ENCODE measurements at regions not wholly inside any gene's neighbourhood (a gene's known extent, or its start where the extent isn't known, plus 50 kb on each side); places are given as distances from the start of the nearest gene placed in this dataset.

DNA sequence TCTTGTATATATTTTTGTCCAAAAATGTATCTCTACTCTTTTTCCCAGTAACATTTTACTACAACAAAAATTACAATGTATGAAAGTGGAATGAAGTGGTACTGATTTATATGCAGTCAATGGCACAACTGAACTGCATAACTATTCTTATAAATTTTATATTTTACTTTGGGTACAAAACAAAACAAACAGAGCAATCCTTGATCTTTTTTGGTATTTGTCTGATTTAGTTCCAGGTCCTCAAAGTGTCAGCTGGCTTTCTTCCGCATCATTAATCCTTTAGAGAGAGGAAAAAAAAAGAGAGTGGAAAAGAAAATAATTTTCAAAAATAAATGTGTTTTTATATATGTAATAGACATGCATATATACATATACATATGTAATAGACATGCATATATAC, 252.4 kb upstream of the SLIT2 start:
- intact Hi-C loops (cut with micrococcal nuclease; ENCODE audit: unreplicated experiment), result no loop called here
- CTCF ChIA-PET, result no interaction called here

GRCh38 chr4:19993242-19993641, 258.5 kb upstream of the SLIT2 start:
- H3K4me1 ChIP-seq (ENCODE audit: control insufficient read depth, insufficient read depth, low read length), result no peaks in the 10 kb centered on the region
- no peak for ATAC-seq
- no peak overlapping the region for H3K4me3 ChIP-seq (ENCODE audit: low read depth in 2 of 2, low read length in 2 of 2)
- H3K36me3 ChIP-seq (ENCODE audit: control insufficient read depth, insufficient read depth, low read length), result no peaks in the 10 kb centered on the region
- BruUV-seq (replicated peaks), result no TSS peak
- TF ChIP-seq SIN3A (IDR thresholded peaks at IDR 0.05; ENCODE audit: borderline replicate concordance, insufficient read depth, low read depth, low read length) (no peak), POLR2AphosphoS5 (IDR thresholded peaks at IDR 0.05; ENCODE audit: low read depth, low read length) (no peak), TCF7L2 (IDR thresholded peaks at IDR 0.05; ENCODE audit: low read depth, low read length) (no peak), REST (IDR thresholded peaks at IDR 0.05; ENCODE audit: insufficient read depth in 1 of 2, low read depth in 2 of 2, low read length in 1 of 2) (no peak)
- TF ChIP-seq, protein P1, sequence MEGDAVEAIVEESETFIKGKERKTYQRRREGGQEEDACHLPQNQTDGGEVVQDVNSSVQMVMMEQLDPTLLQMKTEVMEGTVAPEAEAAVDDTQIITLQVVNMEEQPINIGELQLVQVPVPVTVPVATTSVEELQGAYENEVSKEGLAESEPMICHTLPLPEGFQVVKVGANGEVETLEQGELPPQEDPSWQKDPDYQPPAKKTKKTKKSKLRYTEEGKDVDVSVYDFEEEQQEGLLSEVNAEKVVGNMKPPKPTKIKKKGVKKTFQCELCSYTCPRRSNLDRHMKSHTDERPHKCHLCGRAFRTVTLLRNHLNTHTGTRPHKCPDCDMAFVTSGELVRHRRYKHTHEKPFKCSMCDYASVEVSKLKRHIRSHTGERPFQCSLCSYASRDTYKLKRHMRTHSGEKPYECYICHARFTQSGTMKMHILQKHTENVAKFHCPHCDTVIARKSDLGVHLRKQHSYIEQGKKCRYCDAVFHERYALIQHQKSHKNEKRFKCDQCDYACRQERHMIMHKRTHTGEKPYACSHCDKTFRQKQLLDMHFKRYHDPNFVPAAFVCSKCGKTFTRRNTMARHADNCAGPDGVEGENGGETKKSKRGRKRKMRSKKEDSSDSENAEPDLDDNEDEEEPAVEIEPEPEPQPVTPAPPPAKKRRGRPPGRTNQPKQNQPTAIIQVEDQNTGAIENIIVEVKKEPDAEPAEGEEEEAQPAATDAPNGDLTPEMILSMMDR (IDR thresholded peaks at IDR 0.05), result no peak
- no peak for DNase-seq (ENCODE audit: low read depth, low spot score)
- CTCF ChIA-PET, result no interaction called here
- H3K27me3 ChIP-seq (ENCODE audit: control insufficient read depth, insufficient read depth, low read length), result no peaks in the 10 kb centered on the region
- POLR2A ChIA-PET, result no interaction called here
- intact Hi-C loops (cut with micrococcal nuclease; ENCODE audit: unreplicated experiment) (no loop called here), in situ Hi-C loops (cut with HindIII; ENCODE audit: low pct_unique_long_range_greater_than_20kb, low sequenced_read_pairs) (no loop called here)
- no peak overlapping the region for H3K27ac ChIP-seq (ENCODE audit: low read length)
- H3K9me3 ChIP-seq (ENCODE audit: control insufficient read depth, insufficient read depth, low read depth, low read length), result no peaks in the 10 kb centered on the region

More for the DNA sequence above, 252.4 kb upstream of the SLIT2 start:
- no peaks in the 10 kb centered on the region for H3K27me3 ChIP-seq (ENCODE audit: control insufficient read depth, insufficient read depth, low read length)
- no peak overlapping the region for H3K27ac ChIP-seq (ENCODE audit: low read length)
- in situ Hi-C loops (cut with HindIII; ENCODE audit: low pct_unique_long_range_greater_than_20kb, low sequenced_read_pairs), result no loop called here
- TF ChIP-seq SIN3A (IDR thresholded peaks at IDR 0.05; ENCODE audit: borderline replicate concordance, insufficient read depth, low read depth, low read length) (no peak), POLR2AphosphoS5 (IDR thresholded peaks at IDR 0.05; ENCODE audit: low read depth, low read length) (no peak), TCF7L2 (IDR thresholded peaks at IDR 0.05; ENCODE audit: low read depth, low read length) (no peak), REST (IDR thresholded peaks at IDR 0.05; ENCODE audit: insufficient read depth in 1 of 2, low read depth in 2 of 2, low read length in 1 of 2) (no peak)
- TF ChIP-seq, protein P1 (IDR thresholded peaks at IDR 0.05), result no peak
- no TSS peak for BruUV-seq (replicated peaks)
- DNase-seq (ENCODE audit: low read depth, low spot score), result no peak
- H3K4me3 ChIP-seq (ENCODE audit: low read depth in 2 of 2, low read length in 2 of 2), result no peak overlapping the region
- no peaks in the 10 kb centered on the region for H3K4me1 ChIP-seq (ENCODE audit: control insufficient read depth, insufficient read depth, low read length)
- no peaks in the 10 kb centered on the region for H3K9me3 ChIP-seq (ENCODE audit: control insufficient read depth, insufficient read depth, low read depth, low read length)
- no peaks in the 10 kb centered on the region for H3K36me3 ChIP-seq (ENCODE audit: control insufficient read depth, insufficient read depth, low read length)
- no peak for ATAC-seq
- POLR2A ChIA-PET, result no interaction called here

Data from Panc1 (cell line).